ENCODE measurements at regions not wholly inside any gene's neighbourhood (a gene's known extent, or its start where the extent isn't known, plus 50 kb on each side); places are given as distances from the start of the nearest gene placed in this dataset.

GRCh38 chr2:57881998-57882888 is 164.4 kb upstream of the VRK2 start:
- TF ChIP-seq POLR2A (IDR thresholded peaks at IDR 0.05) (no peak), CTCF (IDR thresholded peaks at IDR 0.05) (no peak), EP300 (IDR thresholded peaks at IDR 0.05) (no peak)
- Histone ChIP-seq H3K27ac (no peak overlapping the region), H3K4me3 (no peak overlapping the region), H3K9me3 (no peaks in the 10 kb centered on the region), H3K4me1 (peaks cover 0 to 13% (median 0%) of the 10 kb centered on the region in 4 donors), H3K27me3 (no peaks in the 10 kb centered on the region), H3K36me3 (no peaks in the 10 kb centered on the region)
- DNase-seq (ENCODE audit: low spot score in 2 of 2), result no peak
- 59 to 63% methylated on average over 8 of the region's 8 CpGs for WGBS, 2 donors

GRCh38 chr2:57882895-57883515 is 163.6 kb upstream of the VRK2 start:
- WGBS, 2 donors, result 63 to 69% methylated on average over 5 of the region's 5 CpGs

GRCh38 chr2:57884281-57884680 is 162.3 kb upstream of the VRK2 start:
- H3K27ac ChIP-seq, result no peak overlapping the region
- no peaks in the 10 kb centered on the region for H3K9me3 ChIP-seq
- no peak for DNase-seq (ENCODE audit: low spot score in 2 of 2)
- H3K4me1 ChIP-seq, result peaks cover 0 to 13% (median 0%) of the 10 kb centered on the region in 4 donors
- H3K27me3 ChIP-seq, result no peaks in the 10 kb centered on the region
- no peaks in the 10 kb centered on the region for H3K36me3 ChIP-seq
- 89 to 93% methylated on average over 1 of the region's 1 CpG for WGBS, 2 donors
- no peak overlapping the region for H3K4me3 ChIP-seq
- TF ChIP-seq CTCF (IDR thresholded peaks at IDR 0.05) (no peak), POLR2A (IDR thresholded peaks at IDR 0.05) (no peak), EP300 (IDR thresholded peaks at IDR 0.05) (no peak)

More at GRCh38 chr2:57882895-57883515, 163.6 kb upstream of the VRK2 start:
- no peaks in the 10 kb centered on the region for H3K9me3 ChIP-seq
- no peak for TF ChIP-seq EP300 (IDR thresholded peaks at IDR 0.05)
- TF ChIP-seq POLR2A (IDR thresholded peaks at IDR 0.05), result no peak
- TF ChIP-seq CTCF (IDR thresholded peaks at IDR 0.05), result no peak
- no peak for DNase-seq (ENCODE audit: low spot score in 2 of 2)
- H3K36me3 ChIP-seq, result no peaks in the 10 kb centered on the region
- H3K27me3 ChIP-seq, result no peaks in the 10 kb centered on the region
- H3K4me1 ChIP-seq, result peaks cover 0 to 13% (median 0%) of the 10 kb centered on the region in 4 donors
- H3K4me3 ChIP-seq, result no peak overlapping the region
- H3K27ac ChIP-seq, result no peak overlapping the region

GRCh38 chr2:57885742-57886141 is 160.9 kb upstream of the VRK2 start:
- TF ChIP-seq CTCF (IDR thresholded peaks at IDR 0.05), result no peak
- no peak for TF ChIP-seq POLR2A (IDR thresholded peaks at IDR 0.05)
- no peak for TF ChIP-seq EP300 (IDR thresholded peaks at IDR 0.05)
- no peak for DNase-seq (ENCODE audit: low spot score in 2 of 2)
- Histone ChIP-seq H3K9me3 (no peaks in the 10 kb centered on the region), H3K4me1 (peaks cover 0 to 13% (median 0%) of the 10 kb centered on the region in 4 donors), H3K27ac (no peak overlapping the region), H3K36me3 (no peaks in the 10 kb centered on the region), H3K4me3 (no peak overlapping the region), H3K27me3 (no peaks in the 10 kb centered on the region)

- H3K27me3 ChIP-seq, result no peaks in the 10 kb centered on the region
- H3K4me3 ChIP-seq, result no peak overlapping the region
- H3K27ac ChIP-seq, result no peak overlapping the region
- TF ChIP-seq EP300 (IDR thresholded peaks at IDR 0.05) (no peak), POLR2A (IDR thresholded peaks at IDR 0.05) (no peak), CTCF (IDR thresholded peaks at IDR 0.05) (no peak)
- no peaks in the 10 kb centered on the region for H3K9me3 ChIP-seq
- no peak for DNase-seq (ENCODE audit: low spot score in 2 of 2)
- WGBS, 2 donors, result 55 to 56% methylated on average over 13 of the region's 13 CpGs
- no peaks in the 10 kb centered on the region for H3K36me3 ChIP-seq
- H3K4me1 ChIP-seq, result peaks cover 0 to 8% (median 0%) of the 10 kb centered on the region in 4 donors
Observed at GRCh38 chr2:57886161-57886786, 160.3 kb upstream of the VRK2 start.

Measured in tibial nerve (tissue), 4 donors.